Activated CD8-positive, alpha-beta T cell treated with anti-CD3 and anti-CD28 coated beads for 36 hours (primary cell): ENCODE measurements at regions not wholly inside any gene's neighbourhood (a gene's known extent, or its start where the extent isn't known, plus 50 kb on each side); places are given as distances from the start of the nearest gene placed in this dataset.

Experiments used
- ATAC-seq: fragments of 200-7000 bp; cut with Tn5 transposase; one replicate; pipeline ENCODE4 v1.10.0; 2021; ENCODE audit warnings: mild to moderate bottlenecking, moderate library complexity
- CTCF ChIA-PET: fragments of 350-600 bp; sonication (Branson Sonifier 250); formaldehyde crosslinking; loops from one replicate; lab custom pipeline; 2021; ENCODE audit warnings: antibody characterized with exemption; lab: Charles Lee
- POLR2A ChIA-PET: fragments of 350-600 bp; sonication (Branson Sonifier 250); formaldehyde crosslinking; loops from one replicate; lab custom pipeline; 2021; ENCODE audit warnings: antibody characterized with exemption; lab: Charles Lee
- DNase-seq: peaks from one replicate; pipeline ENCODE4 v3.0.0-alpha.2; 2020
- H3K27ac Mint-ChIP-seq: one replicate; pipeline ENCODE4 v1.8.0; 2021; ENCODE audit warnings: mild to moderate bottlenecking, mixed read lengths
- H3K27me3 Mint-ChIP-seq: one replicate; pipeline ENCODE4 v1.8.0; 2021; ENCODE audit warnings: mixed read lengths
- H3K36me3 Mint-ChIP-seq: one replicate; pipeline ENCODE4 v1.8.0; 2021; ENCODE audit warnings: low read depth, mixed read lengths
- H3K4me1 Mint-ChIP-seq: one replicate; pipeline ENCODE4 v1.8.0; 2021; ENCODE audit warnings: low read depth, mixed read lengths
- H3K4me3 Mint-ChIP-seq: one replicate; pipeline ENCODE4 v1.8.0; 2021; ENCODE audit warnings: mild to moderate bottlenecking, moderate library complexity, mixed read lengths
- H3K9me3 Mint-ChIP-seq: one replicate; pipeline ENCODE4 v1.8.0; 2021; ENCODE audit warnings: mixed read lengths
- CTCF ChIP-seq: fragments of 200-600 bp; IDR thresholded peaks from one replicate; pipeline ENCODE4 v1.8.0; 2022; ENCODE audit warnings: antibody characterized with exemption, mild to moderate bottlenecking
- intact Hi-C: fragments of 100-400 bp; cut with micrococcal nuclease; formaldehyde crosslinking; loops from one replicate; pipeline ENCODE4 v1.10.0; 2022

GRCh38 chr7:125848157-125848556 lies 918.5 kb upstream of the POT1 start:
- Mint-ChIP-seq H3K36me3 (no peaks in the 10 kb centered on the region), H3K27ac (no peak overlapping the region), H3K27me3 (no peaks in the 10 kb centered on the region), H3K4me3 (no peak overlapping the region), H3K9me3 (peaks cover 12% of the 10 kb centered on the region), H3K4me1 (no peaks in the 10 kb centered on the region)
- no peak for ATAC-seq
- no peak for DNase-seq
- intact Hi-C loops: no loop called here
- TF ChIP-seq CTCF: no peak
- ChIA-PET POLR2A (no interaction called here), CTCF (interaction anchor here (1.3 kb wide), 1 partner anchor 8 kb away, joined by 3 read pairs; no protein-coding TSS in a partner anchor)

DNA sequence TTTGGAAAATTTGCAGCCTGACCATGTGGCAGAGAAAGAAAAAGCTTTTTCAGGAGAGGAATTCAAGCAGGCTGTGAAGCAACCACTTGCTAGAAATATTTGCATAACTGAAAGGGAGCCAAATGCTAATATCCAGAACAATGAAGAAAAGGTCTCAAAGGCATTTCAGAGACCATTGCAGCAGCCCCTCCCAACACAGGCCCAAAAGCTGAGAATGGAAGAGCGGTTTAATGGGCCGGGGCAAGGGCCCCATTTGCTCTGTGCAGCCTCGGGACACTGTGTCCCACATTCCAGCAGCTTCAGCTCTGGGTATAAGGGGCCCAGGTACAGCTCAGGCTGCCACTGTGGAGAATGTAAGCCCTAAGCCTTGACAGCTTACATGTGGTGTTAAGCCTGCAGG lies 918.1 kb upstream of the POT1 start:
- intact Hi-C loops: no loop called here
- no peak for DNase-seq
- Mint-ChIP-seq H3K27me3 (no peaks in the 10 kb centered on the region), H3K4me3 (no peak overlapping the region), H3K36me3 (no peaks in the 10 kb centered on the region), H3K27ac (no peak overlapping the region), H3K9me3 (peaks cover 12% of the 10 kb centered on the region), H3K4me1 (no peaks in the 10 kb centered on the region)
- ChIA-PET POLR2A (no interaction called here), CTCF (no interaction called here)
- no peak for ATAC-seq
- no peak for TF ChIP-seq CTCF

DNA sequence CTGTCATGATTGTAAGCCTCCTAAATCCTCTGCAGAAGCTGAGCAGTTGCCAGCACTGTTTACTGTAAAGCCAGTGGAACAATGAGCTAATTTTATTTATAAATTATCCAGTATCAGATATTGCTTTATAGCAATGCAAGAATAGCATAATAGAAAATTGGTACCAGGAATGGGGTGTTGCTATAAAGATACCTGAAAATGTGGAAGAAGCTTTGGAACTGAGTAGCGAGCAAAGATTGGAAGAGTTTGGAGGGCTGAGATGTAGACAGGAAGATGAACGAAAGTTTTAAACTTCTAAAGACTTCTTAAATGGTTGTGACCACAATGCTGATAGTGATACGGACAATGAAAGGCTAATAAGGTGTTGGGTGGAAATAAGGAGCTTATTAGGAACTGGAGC lies 917.4 kb upstream of the POT1 start:
- Mint-ChIP-seq H3K4me1 (no peaks in the 10 kb centered on the region), H3K27me3 (no peaks in the 10 kb centered on the region)

DNA sequence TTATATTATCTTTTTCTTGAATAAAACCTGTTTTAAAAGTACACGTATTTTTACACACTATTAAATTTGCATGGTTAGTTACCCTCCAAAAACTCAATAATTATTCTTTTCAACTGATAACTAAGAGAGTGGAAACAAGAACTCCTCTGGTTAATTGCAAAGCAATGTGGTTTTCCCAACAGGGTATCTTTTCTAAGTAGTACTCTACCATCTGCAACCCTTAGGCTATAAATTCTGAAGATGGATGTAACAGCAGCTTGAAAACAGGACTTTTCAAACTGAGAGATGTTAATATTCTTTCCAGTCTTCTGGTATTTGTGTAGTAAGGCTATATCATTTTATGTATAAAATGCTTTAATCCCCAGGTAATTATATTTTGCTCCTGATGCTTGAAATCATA lies 916.1 kb upstream of the POT1 start:
- H3K4me1 Mint-ChIP-seq: no peaks in the 10 kb centered on the region
- peaks cover 14% of the 10 kb centered on the region for H3K9me3 Mint-ChIP-seq
- H3K36me3 Mint-ChIP-seq: no peaks in the 10 kb centered on the region
- CTCF ChIA-PET: no interaction called here
- POLR2A ChIA-PET: no interaction called here
- no peak for DNase-seq
- ATAC-seq: no peak
- TF ChIP-seq CTCF: no peak
- H3K4me3 Mint-ChIP-seq: no peak overlapping the region
- no peaks in the 10 kb centered on the region for H3K27me3 Mint-ChIP-seq
- no peak overlapping the region for H3K27ac Mint-ChIP-seq
- intact Hi-C loops: no loop called here

More for the DNA sequence above, 917.4 kb upstream of the POT1 start:
- intact Hi-C loops: no loop called here
- H3K4me3 Mint-ChIP-seq: no peak overlapping the region
- DNase-seq: no peak
- no peak for ATAC-seq
- H3K36me3 Mint-ChIP-seq: no peaks in the 10 kb centered on the region
- no peak overlapping the region for H3K27ac Mint-ChIP-seq
- peaks cover 12% of the 10 kb centered on the region for H3K9me3 Mint-ChIP-seq
- no peak for TF ChIP-seq CTCF
- ChIA-PET CTCF (no interaction called here), POLR2A (no interaction called here)

- Mint-ChIP-seq H3K9me3 (peaks cover 10% of the 10 kb centered on the region), H3K27me3 (no peaks in the 10 kb centered on the region), H3K27ac (no peak overlapping the region), H3K36me3 (no peaks in the 10 kb centered on the region), H3K4me1 (no peaks in the 10 kb centered on the region), H3K4me3 (no peak overlapping the region)
- POLR2A ChIA-PET: no interaction called here
- ATAC-seq: no peak
- intact Hi-C loops: no loop called here
- CTCF ChIA-PET: no interaction called here
- no peak for DNase-seq
- no peak for TF ChIP-seq CTCF
These were observed 904.8 kb upstream of the POT1 start for GRCh38 chr7:125834421-125834820.
